ENCODE measurements at regions not wholly inside any gene's neighbourhood (a gene's known extent, or its start where the extent isn't known, plus 50 kb on each side); places are given as distances from the start of the nearest gene placed in this dataset.

DNA sequence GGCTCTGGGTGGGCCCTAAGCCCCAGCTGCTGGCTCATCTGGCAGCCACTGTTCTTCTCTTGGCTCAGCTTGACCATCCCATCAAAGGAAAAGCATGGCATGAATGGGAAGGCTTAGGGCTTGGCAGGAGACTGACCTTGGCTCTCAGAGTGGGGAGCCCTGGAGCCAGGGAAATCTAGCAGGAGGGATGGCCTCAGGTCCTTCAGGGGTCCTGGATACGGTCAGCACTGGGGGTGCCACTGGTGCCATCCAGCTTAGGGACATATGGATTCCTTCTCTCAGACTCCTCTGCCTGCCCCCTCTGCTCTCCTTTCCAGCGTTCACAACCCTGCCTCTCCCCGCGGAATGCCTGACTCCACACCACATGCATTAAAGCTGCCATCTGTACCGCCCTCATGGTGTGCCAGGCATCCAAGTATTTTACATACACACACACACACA is 165.5 kb upstream of the HAAO start:
- Histone ChIP-seq H3K27ac (ENCODE audit: insufficient read depth, low read length) (no peak overlapping the region), H2AFZ (ENCODE audit: low read length) (no peak overlapping the region)

DNA sequence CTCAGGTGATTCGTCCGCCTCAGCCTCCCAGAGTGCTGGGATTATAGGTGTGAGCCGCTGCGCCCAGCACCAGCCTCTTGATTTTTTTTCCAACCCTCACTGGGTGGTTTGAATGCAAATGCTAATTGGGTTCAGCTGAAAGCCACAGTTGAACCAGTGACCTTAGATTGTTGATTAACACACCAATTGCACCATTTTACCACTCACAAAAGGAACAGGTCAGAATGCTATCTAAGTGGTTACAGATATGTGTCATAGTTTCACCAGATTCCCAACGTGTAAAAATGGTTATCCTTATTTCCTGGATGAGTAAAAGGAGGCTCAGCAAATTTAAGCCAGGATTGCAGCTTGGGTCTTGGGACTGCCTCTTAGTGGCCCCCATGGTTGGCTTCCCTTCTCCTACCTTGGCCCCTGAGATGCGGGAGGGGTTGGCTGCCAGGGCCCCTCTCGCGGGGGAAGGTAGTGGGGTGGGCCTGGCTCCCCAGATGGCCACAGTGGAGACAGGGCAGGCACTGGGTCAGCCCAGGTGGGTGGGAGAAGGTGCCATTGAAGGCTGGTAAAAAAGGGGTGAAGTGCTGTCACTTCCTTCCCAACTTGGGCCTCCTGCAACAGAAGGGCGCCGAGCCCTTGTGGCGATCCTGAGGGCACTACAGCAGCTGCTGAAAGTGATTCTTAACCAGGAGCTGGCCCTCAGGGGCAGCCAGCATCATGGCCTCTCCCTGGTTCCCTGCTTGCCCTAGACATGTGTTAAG is 164.9 kb upstream of the HAAO start:
- no peaks in the 10 kb centered on the region for H3K79me2 ChIP-seq (ENCODE audit: control insufficient read depth, insufficient read depth, low read length)
- H2AFZ ChIP-seq (ENCODE audit: low read length), result no peak overlapping the region
- no peak overlapping the region for H3K9ac ChIP-seq (ENCODE audit: insufficient read depth, low read length)
- peaks cover 25% of the 10 kb centered on the region for H3K4me1 ChIP-seq (ENCODE audit: control insufficient read depth, extremely low read depth, insufficient read depth, low read length)
- peak in 1 of 2 donors; percentile 56 for DNase-seq (ENCODE audit: low read depth in 2 of 2)
- H3K9me3 ChIP-seq (ENCODE audit: control insufficient read depth, insufficient read depth, low read depth, low read length), result no peaks in the 10 kb centered on the region
- no peak overlapping the region for H3K27ac ChIP-seq (ENCODE audit: insufficient read depth, low read length)
- H3K36me3 ChIP-seq (ENCODE audit: control insufficient read depth, insufficient read depth, low read length), result no peaks in the 10 kb centered on the region
- no peaks in the 10 kb centered on the region for H4K20me1 ChIP-seq (ENCODE audit: control insufficient read depth, extremely low read depth, insufficient read depth, low read length)
- no peak overlapping the region for H3K4me2 ChIP-seq (ENCODE audit: extremely low read depth, insufficient read depth, low read length)
- H3K27me3 ChIP-seq (ENCODE audit: control insufficient read depth, insufficient read depth, low read length), result no peaks in the 10 kb centered on the region
- TF ChIP-seq EZH2 (IDR thresholded peaks at IDR 0.05; ENCODE audit: low read length, missing control alignments), result no peak
- TF ChIP-seq, protein P1, sequence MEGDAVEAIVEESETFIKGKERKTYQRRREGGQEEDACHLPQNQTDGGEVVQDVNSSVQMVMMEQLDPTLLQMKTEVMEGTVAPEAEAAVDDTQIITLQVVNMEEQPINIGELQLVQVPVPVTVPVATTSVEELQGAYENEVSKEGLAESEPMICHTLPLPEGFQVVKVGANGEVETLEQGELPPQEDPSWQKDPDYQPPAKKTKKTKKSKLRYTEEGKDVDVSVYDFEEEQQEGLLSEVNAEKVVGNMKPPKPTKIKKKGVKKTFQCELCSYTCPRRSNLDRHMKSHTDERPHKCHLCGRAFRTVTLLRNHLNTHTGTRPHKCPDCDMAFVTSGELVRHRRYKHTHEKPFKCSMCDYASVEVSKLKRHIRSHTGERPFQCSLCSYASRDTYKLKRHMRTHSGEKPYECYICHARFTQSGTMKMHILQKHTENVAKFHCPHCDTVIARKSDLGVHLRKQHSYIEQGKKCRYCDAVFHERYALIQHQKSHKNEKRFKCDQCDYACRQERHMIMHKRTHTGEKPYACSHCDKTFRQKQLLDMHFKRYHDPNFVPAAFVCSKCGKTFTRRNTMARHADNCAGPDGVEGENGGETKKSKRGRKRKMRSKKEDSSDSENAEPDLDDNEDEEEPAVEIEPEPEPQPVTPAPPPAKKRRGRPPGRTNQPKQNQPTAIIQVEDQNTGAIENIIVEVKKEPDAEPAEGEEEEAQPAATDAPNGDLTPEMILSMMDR (conservative IDR thresholded peaks at IDR 0.05 in 1 of 2, IDR thresholded peaks at IDR 0.05 in 1 of 2; ENCODE audit: low read depth in 1 of 2, low read length in 2 of 2), result no peak
- H3K4me3 ChIP-seq (replicated peaks in 1 of 4; ENCODE audit: control extremely low read depth in 1 of 4, insufficient read depth in 1 of 4, low read depth in 3 of 4, low read length in 4 of 4), result no peak overlapping the region

More for the DNA sequence above, 165.5 kb upstream of the HAAO start:
- Histone ChIP-seq H4K20me1 (ENCODE audit: control insufficient read depth, extremely low read depth, insufficient read depth, low read length) (no peaks in the 10 kb centered on the region), H3K79me2 (ENCODE audit: control insufficient read depth, insufficient read depth, low read length) (no peaks in the 10 kb centered on the region), H3K4me2 (ENCODE audit: extremely low read depth, insufficient read depth, low read length) (no peak overlapping the region), H3K4me3 (replicated peaks in 1 of 4; ENCODE audit: control extremely low read depth in 1 of 4, insufficient read depth in 1 of 4, low read depth in 3 of 4, low read length in 4 of 4) (no peak overlapping the region), H3K27me3 (ENCODE audit: control insufficient read depth, insufficient read depth, low read length) (no peaks in the 10 kb centered on the region), H3K4me1 (ENCODE audit: control insufficient read depth, extremely low read depth, insufficient read depth, low read length) (peaks cover 30% of the 10 kb centered on the region), H3K36me3 (ENCODE audit: control insufficient read depth, insufficient read depth, low read length) (no peaks in the 10 kb centered on the region), H3K9me3 (ENCODE audit: control insufficient read depth, insufficient read depth, low read depth, low read length) (no peaks in the 10 kb centered on the region), H3K9ac (ENCODE audit: insufficient read depth, low read length) (no peak overlapping the region)
- TF ChIP-seq, protein P1 (conservative IDR thresholded peaks at IDR 0.05 in 1 of 2, IDR thresholded peaks at IDR 0.05 in 1 of 2; ENCODE audit: low read depth in 1 of 2, low read length in 2 of 2), result no peak
- TF ChIP-seq EZH2 (IDR thresholded peaks at IDR 0.05; ENCODE audit: low read length, missing control alignments), result no peak
- no peak for DNase-seq (ENCODE audit: low read depth in 2 of 2)

DNA sequence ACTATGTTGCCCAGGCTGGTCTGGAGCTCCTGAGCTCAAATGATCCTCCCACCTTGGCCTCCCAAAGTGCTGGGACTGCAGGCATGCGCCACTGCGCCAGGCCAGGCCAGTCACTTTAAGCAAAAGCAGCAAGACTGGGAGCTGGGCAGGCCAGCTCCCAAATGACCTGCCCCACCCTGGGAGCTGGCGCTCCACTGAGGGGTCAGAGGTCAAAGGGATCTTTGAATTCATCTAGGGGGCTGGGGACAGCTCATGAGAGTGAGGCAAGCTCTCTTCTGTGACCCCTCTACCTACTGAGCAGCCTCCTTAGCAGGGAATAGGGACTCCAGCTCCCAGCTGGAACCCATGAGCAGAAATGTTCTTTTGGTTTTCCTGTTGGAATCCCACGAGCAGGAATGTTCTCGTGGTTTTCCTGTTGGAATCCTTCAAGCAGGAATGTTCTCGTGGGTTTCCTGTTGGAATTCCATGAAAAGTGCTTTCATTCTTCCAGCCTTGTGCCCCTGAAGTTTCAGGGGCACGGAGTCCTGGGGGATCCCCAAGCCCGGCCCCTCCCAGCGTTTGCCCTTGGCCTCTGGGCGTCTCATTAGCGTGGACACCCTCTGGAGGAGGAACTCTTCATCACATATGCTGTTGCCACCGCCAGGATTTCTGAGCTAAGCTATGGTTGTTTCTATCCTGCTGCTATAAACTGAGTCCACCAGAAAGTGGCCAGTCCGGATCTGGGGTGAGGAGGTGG is 162.0 kb upstream of the HAAO start:
- no peaks in the 10 kb centered on the region for H3K9me3 ChIP-seq (ENCODE audit: control insufficient read depth, insufficient read depth, low read depth, low read length)
- peak; percentile 59 to 71 for DNase-seq (ENCODE audit: low read depth in 2 of 2)
- H3K9ac ChIP-seq (ENCODE audit: insufficient read depth, low read length), result no peak overlapping the region
- no peak overlapping the region for H2AFZ ChIP-seq (ENCODE audit: low read length)
- H3K4me2 ChIP-seq (ENCODE audit: extremely low read depth, insufficient read depth, low read length), result peak overlapping the region; percentile 26
- H3K36me3 ChIP-seq (ENCODE audit: control insufficient read depth, insufficient read depth, low read length), result no peaks in the 10 kb centered on the region
- TF ChIP-seq, protein P1 (conservative IDR thresholded peaks at IDR 0.05 in 1 of 2, IDR thresholded peaks at IDR 0.05 in 1 of 2; ENCODE audit: low read depth in 1 of 2, low read length in 2 of 2), result no peak
- no peak for TF ChIP-seq EZH2 (IDR thresholded peaks at IDR 0.05; ENCODE audit: low read length, missing control alignments)
- peaks cover 12% of the 10 kb centered on the region for H3K4me1 ChIP-seq (ENCODE audit: control insufficient read depth, extremely low read depth, insufficient read depth, low read length)
- no peaks in the 10 kb centered on the region for H3K27me3 ChIP-seq (ENCODE audit: control insufficient read depth, insufficient read depth, low read length)
- no peak overlapping the region for H3K27ac ChIP-seq (ENCODE audit: insufficient read depth, low read length)
- no peaks in the 10 kb centered on the region for H4K20me1 ChIP-seq (ENCODE audit: control insufficient read depth, extremely low read depth, insufficient read depth, low read length)
- H3K4me3 ChIP-seq (replicated peaks in 1 of 4; ENCODE audit: control extremely low read depth in 1 of 4, insufficient read depth in 1 of 4, low read depth in 3 of 4, low read length in 4 of 4), result no peak overlapping the region
- H3K79me2 ChIP-seq (ENCODE audit: control insufficient read depth, insufficient read depth, low read length), result no peaks in the 10 kb centered on the region

Measured in fibroblast of lung (primary cell).